Endothelial cell of umbilical vein (primary cell): ENCODE measurements at regions not wholly inside any gene's neighbourhood (a gene's known extent, or its start where the extent isn't known, plus 50 kb on each side); places are given as distances from the start of the nearest gene placed in this dataset.

ENCODE experiments used
- BruUV-seq: library from RNA; stranded (reverse); fragments of 400-500 nt; replicated peaks from 2 replicates; lab custom pipeline; 2021; lab: Mats Ljungman, UMichigan
- CTCF ChIA-PET: fragments of 300-600, 350-600 bp; sonication (Branson Sonifier 250); formaldehyde crosslinking; loops from one replicate; lab custom pipeline; 2021; ENCODE audit warnings: antibody characterized with exemption, inconsistent platforms; lab: Charles Lee
- POLR2A ChIA-PET: fragments of 300-600, 350-600 bp; sonication (Branson Sonifier 250); formaldehyde crosslinking; loops from one replicate; lab custom pipeline; 2021; ENCODE audit warnings: antibody characterized with exemption, inconsistent platforms; lab: Charles Lee
- DNase-seq: peaks from one replicate; pipeline ENCODE4 v3.0.0-alpha.2; 2011; ENCODE audit warnings: low read depth, low spot score
- FAIRE-seq: peaks from 2 replicates; lab custom pipeline; 2011; peaks lifted over from hg19 to GRCh38; lab: Jason Lieb, UNC
- H2AFZ ChIP-seq: 2 replicates; pipeline ENCODE4 v1.6.0; 2012; ENCODE audit warnings: low read depth, low read length, control low read depth, inconsistent platforms
- H3K27ac ChIP-seq: 2 replicates; pipeline ENCODE4 v1.5.1; 2011; ENCODE audit warnings: low read depth, mild to moderate bottlenecking, control low read depth, low read length, moderate library complexity; ENCODE audit not compliant: insufficient read depth
- H3K27me3 ChIP-seq, 2 experiments: 2 replicates each; pipeline versions ENCODE4 v1.6.0 to v1.6.1; 2011; ENCODE audit warnings: low read length in 2 of 2, mixed read lengths in 1 of 2; ENCODE audit not compliant: control insufficient read depth in 2 of 2, insufficient read depth in 2 of 2
- H3K36me3 ChIP-seq, 2 experiments: 2 replicates in 1 of 2; 3 replicates in 1 of 2; pipeline ENCODE4 v1.5.1; 2011; ENCODE audit warnings: low read length in 2 of 2, mild to moderate bottlenecking in 1 of 2, moderate library complexity in 1 of 2; ENCODE audit not compliant: control insufficient read depth in 2 of 2, insufficient read depth in 2 of 2; ENCODE audit errors: extremely low read depth in 1 of 2
- H3K4me1 ChIP-seq: 3 replicates; pipeline ENCODE4 v1.5.1; 2011; ENCODE audit warnings: mild to moderate bottlenecking, low read length; ENCODE audit not compliant: control insufficient read depth, insufficient read depth; ENCODE audit errors: extremely low read depth
- H3K4me2 ChIP-seq: 2 replicates; pipeline ENCODE4 v1.6.1; 2011; ENCODE audit warnings: low read length, control low read depth, mixed read lengths; ENCODE audit not compliant: insufficient read depth
- H3K4me3 ChIP-seq, 3 experiments: fragments of 200-600 bp in 1 of 3; sonication (generic), shearing (Covaris generic) in 1 of 3; replicated peaks in 1 of 3; 2 replicates each; pipeline ENCODE4 v1.5.1; 2011 to 2016; ENCODE audit warnings: control low read depth in 3 of 3, low read length in 3 of 3, mild to moderate bottlenecking in 2 of 3, inconsistent platforms in 1 of 3, low read depth in 1 of 3, moderate library complexity in 1 of 3; ENCODE audit not compliant: insufficient read depth in 1 of 3
- H3K79me2 ChIP-seq: 2 replicates; pipeline ENCODE4 v1.6.0; 2012; ENCODE audit warnings: low read length, inconsistent platforms; ENCODE audit not compliant: control insufficient read depth, insufficient read depth
- H3K9ac ChIP-seq: replicated peaks from 2 replicates; pipeline ENCODE3; 2011; ENCODE audit warnings: low read length, control low read depth; ENCODE audit not compliant: insufficient read depth; ENCODE audit errors: extremely low read depth
- H3K9me1 ChIP-seq: replicated peaks from 3 replicates; pipeline ENCODE4 v1.6.0; 2011; ENCODE audit warnings: mild to moderate bottlenecking, low read length; ENCODE audit not compliant: control insufficient read depth, insufficient read depth; ENCODE audit errors: extremely low read depth
- H3K9me3 ChIP-seq: replicated peaks from 2 replicates; pipeline ENCODE4 v1.5.1; 2012; ENCODE audit warnings: low read length, inconsistent platforms; ENCODE audit not compliant: control insufficient read depth, insufficient read depth
- H4K20me1 ChIP-seq: replicated peaks from 2 replicates; pipeline ENCODE3; 2011; ENCODE audit warnings: mild to moderate bottlenecking, low read length; ENCODE audit not compliant: control insufficient read depth, insufficient read depth; ENCODE audit errors: extremely low read depth
- EZH2 ChIP-seq: IDR thresholded peaks from 2 replicates; pipeline ENCODE4 v1.6.1; 2012; ENCODE audit warnings: borderline replicate concordance, low read depth, mild to moderate bottlenecking, moderate library complexity, low read length, inconsistent platforms; ENCODE audit not compliant: severe bottlenecking
- FOS ChIP-seq: IDR thresholded peaks from 2 replicates; pipeline ENCODE4 v1.6.1; 2011; ENCODE audit warnings: mild to moderate bottlenecking, low read length, moderate library complexity, borderline replicate concordance; ENCODE audit not compliant: insufficient read depth
- GATA2 ChIP-seq: IDR thresholded peaks from 2 replicates; pipeline ENCODE4 v1.7.0; 2011; ENCODE audit warnings: low read depth, mild to moderate bottlenecking, moderate library complexity, mixed read lengths, low read length; ENCODE audit not compliant: insufficient read length, insufficient read depth
- JUN ChIP-seq: IDR thresholded peaks from 2 replicates; pipeline ENCODE4 v1.6.1; 2011; ENCODE audit warnings: borderline replicate concordance, low read depth; ENCODE audit not compliant: insufficient read length, insufficient read depth
- MYC ChIP-seq: IDR thresholded peaks from one replicate; pipeline ENCODE4 v1.6.1; 2011; ENCODE audit warnings: mild to moderate bottlenecking, low read depth, low read length
- POLR2A ChIP-seq: IDR thresholded peaks from 2 replicates; pipeline ENCODE4 v1.6.1; 2012; ENCODE audit warnings: low read depth, mild to moderate bottlenecking, control low read depth, low read length
- POLR2AphosphoS5 ChIP-seq: IDR thresholded peaks from 2 replicates; pipeline ENCODE4 v1.6.1; 2012; ENCODE audit warnings: low read depth, mild to moderate bottlenecking, control low read depth, low read length, moderate library complexity; ENCODE audit not compliant: insufficient read depth
- dilution Hi-C: fragments of 300-500 bp; cut with MboI; formaldehyde crosslinking; loops from one replicate; pipeline ENCODE4 v1.15.0; 2019; ENCODE audit warnings: low sequenced_read_pairs; ENCODE audit not compliant: extremely low pct_ligation_motif_present
- intact Hi-C: fragments of 100-400 bp; cut with micrococcal nuclease; formaldehyde crosslinking; loops from one replicate; pipeline ENCODE4 v1.10.0; 2022
- TF ChIP-seq, protein P1 (sequence below): IDR thresholded peaks from 2 replicates; pipeline ENCODE4 v1.6.1; 2011; ENCODE audit not compliant: insufficient read depth, insufficient read length
- TF ChIP-seq, protein P2 (sequence below), 2 donors: IDR thresholded peaks; 1 replicate in 1 of 2; 2 replicates in 1 of 2; pipeline ENCODE4 v1.5.1; 2011; ENCODE audit warnings: low read length in 2 of 2, mild to moderate bottlenecking in 2 of 2, moderate library complexity in 2 of 2, control low read depth in 1 of 2, inconsistent platforms in 1 of 2, low read depth in 1 of 2; ENCODE audit not compliant: insufficient read depth in 1 of 2; ENCODE audit errors: extremely low read depth in 1 of 2

DNA sequence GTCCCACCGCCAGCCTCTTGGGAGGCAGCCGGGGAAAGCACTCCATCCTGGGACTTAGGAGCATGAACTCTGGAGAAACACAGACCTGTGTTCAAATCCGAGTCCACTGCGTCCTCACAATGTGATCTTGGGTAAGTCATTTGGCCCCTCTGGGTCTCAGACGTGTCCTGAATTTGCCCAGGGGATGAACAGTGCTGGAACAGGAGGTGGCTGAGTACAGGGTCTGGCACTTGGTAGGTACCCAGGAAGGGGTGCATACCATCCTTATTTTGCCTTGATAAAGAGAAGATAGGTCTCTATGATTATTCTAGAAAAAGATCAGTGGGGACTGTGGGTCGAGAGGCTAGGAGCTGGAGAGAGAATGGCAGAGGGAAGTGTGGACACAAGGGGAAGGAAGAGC, 135.7 kb downstream of the FGF18 start:
- Histone ChIP-seq H3K27ac (no peak overlapping the region), H3K4me3 (no peak overlapping the region), H3K9me1 (no peaks in the 10 kb centered on the region), H3K9me3 (no peaks in the 10 kb centered on the region), H2AFZ (no peak overlapping the region), H3K4me1 (no peaks in the 10 kb centered on the region), H3K4me2 (no peak overlapping the region), H3K27me3 (peaks cover 4 to 9% of the 10 kb centered on the region in 2 experiments), H3K36me3 (no peaks in the 10 kb centered on the region), H4K20me1 (no peaks in the 10 kb centered on the region), H3K9ac (no peak overlapping the region), H3K79me2 (no peaks in the 10 kb centered on the region)
- CTCF ChIA-PET = no interaction called here
- POLR2A ChIA-PET = no interaction called here
- dilution Hi-C loops (no loop called here), intact Hi-C loops (no loop called here)
- no peak for DNase-seq
- BruUV-seq = no TSS peak
- TF ChIP-seq JUN (no peak), GATA2 (no peak), POLR2A (no peak), FOS (no peak), POLR2AphosphoS5 (no peak), MYC (no peak), EZH2 (no peak)
- TF ChIP-seq, protein P1, sequence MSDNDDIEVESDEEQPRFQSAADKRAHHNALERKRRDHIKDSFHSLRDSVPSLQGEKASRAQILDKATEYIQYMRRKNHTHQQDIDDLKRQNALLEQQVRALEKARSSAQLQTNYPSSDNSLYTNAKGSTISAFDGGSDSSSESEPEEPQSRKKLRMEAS = no peak
- TF ChIP-seq, protein P2, sequence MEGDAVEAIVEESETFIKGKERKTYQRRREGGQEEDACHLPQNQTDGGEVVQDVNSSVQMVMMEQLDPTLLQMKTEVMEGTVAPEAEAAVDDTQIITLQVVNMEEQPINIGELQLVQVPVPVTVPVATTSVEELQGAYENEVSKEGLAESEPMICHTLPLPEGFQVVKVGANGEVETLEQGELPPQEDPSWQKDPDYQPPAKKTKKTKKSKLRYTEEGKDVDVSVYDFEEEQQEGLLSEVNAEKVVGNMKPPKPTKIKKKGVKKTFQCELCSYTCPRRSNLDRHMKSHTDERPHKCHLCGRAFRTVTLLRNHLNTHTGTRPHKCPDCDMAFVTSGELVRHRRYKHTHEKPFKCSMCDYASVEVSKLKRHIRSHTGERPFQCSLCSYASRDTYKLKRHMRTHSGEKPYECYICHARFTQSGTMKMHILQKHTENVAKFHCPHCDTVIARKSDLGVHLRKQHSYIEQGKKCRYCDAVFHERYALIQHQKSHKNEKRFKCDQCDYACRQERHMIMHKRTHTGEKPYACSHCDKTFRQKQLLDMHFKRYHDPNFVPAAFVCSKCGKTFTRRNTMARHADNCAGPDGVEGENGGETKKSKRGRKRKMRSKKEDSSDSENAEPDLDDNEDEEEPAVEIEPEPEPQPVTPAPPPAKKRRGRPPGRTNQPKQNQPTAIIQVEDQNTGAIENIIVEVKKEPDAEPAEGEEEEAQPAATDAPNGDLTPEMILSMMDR (IDR thresholded peaks at IDR 0.05; ENCODE audit: extremely low read depth in 1 of 2, insufficient read depth in 1 of 2, low read depth in 1 of 2, low read length in 2 of 2) = no peak
- FAIRE-seq = no peak
